ENCODE measurements at regions not wholly inside any gene's neighbourhood (a gene's known extent, or its start where the extent isn't known, plus 50 kb on each side); places are given as distances from the start of the nearest gene placed in this dataset.
"Not testable (repeated sequence)": the region's sequence is repeated elsewhere in the genome, so short reads cannot be mapped to it uniquely, and the experiment has no call there.

- TF ChIP-seq CTCF (IDR thresholded peaks at IDR 0.05; ENCODE audit: insufficient read depth, low read depth, low read length); EZH2 (IDR thresholded peaks at IDR 0.05; ENCODE audit: insufficient read depth, low read length): not testable (repeated sequence)
Observed at GRCh38 chr4:91699691-91700090, 604.1 kb upstream of the GRID2 start.
